Gastrocnemius medialis (tissue), 4 donors: ENCODE measurements at regions not wholly inside any gene's neighbourhood (a gene's known extent, or its start where the extent isn't known, plus 50 kb on each side); places are given as distances from the start of the nearest gene placed in this dataset.

Experiments
- CTCF ChIP-seq, 5 experiments: fragments of 450-650 bp in 3 of 5; fragments of 200-600 bp in 2 of 5; sonication (generic) in 2 of 5; IDR thresholded peaks in 4 of 5; conservative IDR thresholded peaks in 1 of 5; 1 replicate in 4 of 5; 2 replicates in 1 of 5; pipeline ENCODE4 v1.5.1; 2016 to 2019; ENCODE audit warnings: antibody characterized with exemption in 5 of 5, mild to moderate bottlenecking in 3 of 5, moderate library complexity in 3 of 5
- POLR2A ChIP-seq, 2 donors: fragments of 450-650 bp; IDR thresholded peaks; one replicate each; pipeline ENCODE4 v1.6.1; 2017; ENCODE audit warnings: antibody characterized with exemption in 2 of 2, mild to moderate bottlenecking in 2 of 2, moderate library complexity in 2 of 2

- no peak for TF ChIP-seq CTCF (IDR thresholded peaks at IDR 0.05 in 4 of 5, conservative IDR thresholded peaks at IDR 0.05 in 1 of 5)
- no peak for TF ChIP-seq POLR2A (IDR thresholded peaks at IDR 0.05)
Observed at GRCh38 chr14:53541411-53541810, 388.3 kb upstream of the DDHD1 start.
